ENCODE measurements at regions not wholly inside any gene's neighbourhood (a gene's known extent, or its start where the extent isn't known, plus 50 kb on each side); places are given as distances from the start of the nearest gene placed in this dataset.
A peak's percentile ranks its signal among the peaks of the same experiment; 100 is the strongest.

DNA sequence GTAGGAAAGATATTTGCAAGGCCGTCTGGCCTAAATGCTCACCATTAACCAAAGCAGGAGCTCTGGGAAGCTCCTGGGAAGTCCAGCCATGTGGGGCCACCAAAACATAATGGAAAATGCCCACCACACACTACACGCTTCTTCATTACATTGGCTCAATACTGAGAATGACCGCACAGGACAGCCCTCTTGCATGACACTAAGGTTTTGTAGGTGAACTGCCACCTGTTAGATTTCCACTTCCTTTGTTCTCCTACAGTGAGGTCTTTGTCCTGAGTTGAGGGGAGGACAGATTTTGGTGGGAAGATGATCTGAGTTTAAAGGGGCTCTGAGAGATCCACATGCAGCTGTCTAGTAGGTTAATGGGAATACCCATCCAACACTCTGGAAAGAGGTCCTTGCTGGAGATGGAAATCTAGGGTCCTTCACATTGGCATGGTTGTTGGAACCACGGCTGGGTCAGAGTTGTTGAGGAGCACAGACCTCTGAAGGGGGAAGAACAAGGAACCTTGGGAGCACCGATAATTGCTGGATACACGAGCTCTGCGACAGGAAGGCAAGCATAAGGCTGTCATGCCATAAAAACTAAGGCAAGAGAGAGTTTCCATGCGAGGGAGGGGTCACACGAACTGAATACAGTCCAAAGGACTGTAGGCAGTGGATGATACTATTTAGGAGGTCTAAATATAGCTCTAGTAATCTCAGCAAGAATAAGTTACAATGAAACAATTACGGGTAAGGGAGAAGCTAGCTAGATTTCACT lies 105.5 kb upstream of the IRF2BP2 start:
- Mint-ChIP-seq H3K4me3 (ENCODE audit: unreplicated experiment) (no peak overlapping the region), H3K36me3 (ENCODE audit: unreplicated experiment) (no peaks in the 10 kb centered on the region), H3K4me1 (ENCODE audit: low read depth, unreplicated experiment) (peaks cover 57% of the 10 kb centered on the region), H3K27me3 (ENCODE audit: unreplicated experiment) (peaks cover 10% of the 10 kb centered on the region), H3K9me3 (ENCODE audit: unreplicated experiment) (peaks cover 11% of the 10 kb centered on the region), H3K27ac (ENCODE audit: unreplicated experiment) (no peak overlapping the region)
- TF ChIP-seq, protein P1, sequence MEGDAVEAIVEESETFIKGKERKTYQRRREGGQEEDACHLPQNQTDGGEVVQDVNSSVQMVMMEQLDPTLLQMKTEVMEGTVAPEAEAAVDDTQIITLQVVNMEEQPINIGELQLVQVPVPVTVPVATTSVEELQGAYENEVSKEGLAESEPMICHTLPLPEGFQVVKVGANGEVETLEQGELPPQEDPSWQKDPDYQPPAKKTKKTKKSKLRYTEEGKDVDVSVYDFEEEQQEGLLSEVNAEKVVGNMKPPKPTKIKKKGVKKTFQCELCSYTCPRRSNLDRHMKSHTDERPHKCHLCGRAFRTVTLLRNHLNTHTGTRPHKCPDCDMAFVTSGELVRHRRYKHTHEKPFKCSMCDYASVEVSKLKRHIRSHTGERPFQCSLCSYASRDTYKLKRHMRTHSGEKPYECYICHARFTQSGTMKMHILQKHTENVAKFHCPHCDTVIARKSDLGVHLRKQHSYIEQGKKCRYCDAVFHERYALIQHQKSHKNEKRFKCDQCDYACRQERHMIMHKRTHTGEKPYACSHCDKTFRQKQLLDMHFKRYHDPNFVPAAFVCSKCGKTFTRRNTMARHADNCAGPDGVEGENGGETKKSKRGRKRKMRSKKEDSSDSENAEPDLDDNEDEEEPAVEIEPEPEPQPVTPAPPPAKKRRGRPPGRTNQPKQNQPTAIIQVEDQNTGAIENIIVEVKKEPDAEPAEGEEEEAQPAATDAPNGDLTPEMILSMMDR (IDR thresholded peaks at IDR 0.05; ENCODE audit: partially characterized antibody, unreplicated experiment) = no peak
- no peak for DNase-seq

DNA sequence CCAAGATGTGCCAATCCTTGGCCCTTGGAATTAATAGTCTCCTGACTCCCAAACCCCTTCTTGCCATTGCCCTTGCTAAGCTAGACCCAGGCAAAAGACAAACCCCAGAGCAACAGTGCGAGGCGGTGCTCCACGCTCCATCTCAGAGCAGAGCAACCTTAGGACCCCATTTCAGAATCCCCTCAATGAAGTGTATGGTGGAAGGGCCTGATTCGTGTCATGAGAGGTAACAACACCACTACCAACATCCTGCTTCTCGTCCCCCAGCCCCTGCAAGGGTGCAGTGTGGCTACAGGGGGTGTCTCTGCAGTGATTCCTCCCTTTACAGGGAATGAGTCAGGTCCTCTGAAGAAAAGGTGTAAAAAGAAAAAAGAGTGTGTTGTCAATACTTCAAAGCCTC lies 103.9 kb upstream of the IRF2BP2 start:
- peaks cover 3% of the 10 kb centered on the region for H3K36me3 Mint-ChIP-seq (ENCODE audit: unreplicated experiment)
- peaks cover 1% of the 10 kb centered on the region for H3K9me3 Mint-ChIP-seq (ENCODE audit: unreplicated experiment)
- H3K27me3 Mint-ChIP-seq (ENCODE audit: unreplicated experiment) = peaks cover 7% of the 10 kb centered on the region
- no peak for DNase-seq
- H3K27ac Mint-ChIP-seq (ENCODE audit: unreplicated experiment) = no peak overlapping the region
- TF ChIP-seq, protein P1 (IDR thresholded peaks at IDR 0.05; ENCODE audit: partially characterized antibody, unreplicated experiment) = no peak
- H3K4me1 Mint-ChIP-seq (ENCODE audit: low read depth, unreplicated experiment) = peaks cover 50% of the 10 kb centered on the region
- no peak overlapping the region for H3K4me3 Mint-ChIP-seq (ENCODE audit: unreplicated experiment)

DNA sequence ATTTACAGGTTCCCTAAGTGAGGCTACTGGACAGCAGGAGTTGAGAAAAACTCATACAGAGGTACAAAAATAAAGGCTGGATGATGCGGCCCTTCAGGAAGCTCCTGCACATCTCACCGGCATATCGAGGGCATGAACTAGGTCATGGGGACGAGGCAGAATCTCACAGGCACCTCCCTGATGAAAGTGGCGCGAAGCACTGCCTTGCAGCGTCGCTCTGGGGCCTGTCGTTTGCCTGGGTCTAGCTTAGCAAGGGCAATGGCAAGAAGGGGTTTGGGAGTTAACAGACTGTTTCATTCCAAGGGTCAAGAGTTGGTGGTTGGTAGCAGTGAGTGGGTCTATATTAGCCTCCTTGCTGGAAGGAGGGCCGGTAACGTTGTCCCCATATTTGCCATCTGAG lies 103.5 kb upstream of the IRF2BP2 start:
- peaks cover 48% of the 10 kb centered on the region for H3K4me1 Mint-ChIP-seq (ENCODE audit: low read depth, unreplicated experiment)
- peaks cover 7% of the 10 kb centered on the region for H3K27me3 Mint-ChIP-seq (ENCODE audit: unreplicated experiment)
- H3K36me3 Mint-ChIP-seq (ENCODE audit: unreplicated experiment) = peaks cover 7% of the 10 kb centered on the region
- TF ChIP-seq, protein P1 (IDR thresholded peaks at IDR 0.05; ENCODE audit: partially characterized antibody, unreplicated experiment) = no peak
- no peak for DNase-seq
- H3K9me3 Mint-ChIP-seq (ENCODE audit: unreplicated experiment) = no peaks in the 10 kb centered on the region
- H3K27ac Mint-ChIP-seq (ENCODE audit: unreplicated experiment) = no peak overlapping the region
- no peak overlapping the region for H3K4me3 Mint-ChIP-seq (ENCODE audit: unreplicated experiment)

DNA sequence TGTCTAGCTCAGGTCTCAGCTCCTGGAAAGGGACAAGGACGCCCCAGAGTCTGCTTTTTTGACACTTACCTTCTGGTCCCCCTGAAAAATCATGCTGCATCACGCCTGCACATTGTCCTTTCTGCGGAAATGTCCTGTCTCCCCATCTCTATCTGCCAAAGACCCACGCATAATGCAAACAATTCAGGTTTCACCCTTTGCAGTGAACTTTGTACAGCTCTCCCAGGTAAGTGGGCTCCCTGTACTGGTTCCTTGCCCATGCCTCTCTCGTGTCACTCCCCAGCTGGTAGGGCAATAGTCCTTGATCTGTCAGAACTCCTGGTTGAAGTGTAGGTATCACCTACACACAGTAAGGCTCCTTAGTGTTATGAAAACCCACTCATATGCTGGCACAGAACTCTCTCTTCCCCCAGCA lies 102.9 kb upstream of the IRF2BP2 start:
- no peak overlapping the region for H3K4me3 Mint-ChIP-seq (ENCODE audit: unreplicated experiment)
- peaks cover 7% of the 10 kb centered on the region for H3K36me3 Mint-ChIP-seq (ENCODE audit: unreplicated experiment)
- TF ChIP-seq, protein P1 (IDR thresholded peaks at IDR 0.05; ENCODE audit: partially characterized antibody, unreplicated experiment) = no peak
- peaks cover 43% of the 10 kb centered on the region for H3K4me1 Mint-ChIP-seq (ENCODE audit: low read depth, unreplicated experiment)
- DNase-seq = no peak
- no peaks in the 10 kb centered on the region for H3K9me3 Mint-ChIP-seq (ENCODE audit: unreplicated experiment)
- H3K27ac Mint-ChIP-seq (ENCODE audit: unreplicated experiment) = no peak overlapping the region
- peaks cover 5% of the 10 kb centered on the region for H3K27me3 Mint-ChIP-seq (ENCODE audit: unreplicated experiment)

DNA sequence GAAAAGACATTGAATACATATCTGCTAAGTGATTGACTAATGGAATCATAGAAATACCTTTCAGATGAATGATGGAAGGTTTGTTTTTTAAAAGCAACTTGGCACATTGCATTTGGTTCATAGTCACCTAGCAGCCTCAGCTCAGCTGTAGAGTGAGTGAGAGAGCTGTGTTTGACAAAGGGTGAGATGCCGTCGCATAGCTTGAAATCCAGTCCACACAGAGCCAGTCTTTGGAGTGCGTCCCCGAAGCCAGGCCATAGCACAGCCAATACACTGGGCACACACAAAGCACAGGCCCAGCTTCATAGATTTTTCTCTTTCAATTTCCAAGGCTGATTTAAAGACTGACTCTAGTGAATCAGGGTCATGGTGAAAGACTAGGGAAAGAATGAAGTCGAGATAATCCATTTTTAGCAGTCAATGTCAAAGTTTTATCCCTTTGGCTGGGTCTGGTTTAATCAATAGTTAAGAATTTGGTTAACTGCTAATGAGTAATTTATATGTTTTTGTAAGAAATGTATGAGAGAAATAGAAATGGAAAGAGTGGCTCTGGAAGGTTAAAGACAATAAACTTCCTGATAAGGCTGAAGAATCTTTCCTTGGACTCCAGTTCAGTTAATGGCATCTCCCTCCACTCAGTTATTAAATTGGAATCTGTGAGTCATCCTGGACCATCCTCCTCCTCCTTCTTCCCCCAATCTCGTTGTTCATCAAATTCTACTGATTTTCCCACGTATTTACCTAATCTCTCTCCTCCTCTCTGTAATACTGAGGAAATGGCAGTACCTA lies 101.2 kb upstream of the IRF2BP2 start:
- peaks cover 7% of the 10 kb centered on the region for H3K36me3 Mint-ChIP-seq (ENCODE audit: unreplicated experiment)
- H3K27ac Mint-ChIP-seq (ENCODE audit: unreplicated experiment) = no peak overlapping the region
- H3K27me3 Mint-ChIP-seq (ENCODE audit: unreplicated experiment) = peaks cover 5% of the 10 kb centered on the region
- no peaks in the 10 kb centered on the region for H3K9me3 Mint-ChIP-seq (ENCODE audit: unreplicated experiment)
- peaks cover 28% of the 10 kb centered on the region for H3K4me1 Mint-ChIP-seq (ENCODE audit: low read depth, unreplicated experiment)
- TF ChIP-seq, protein P1 (IDR thresholded peaks at IDR 0.05; ENCODE audit: partially characterized antibody, unreplicated experiment) = no peak
- peak overlapping the region; percentile 49 for H3K4me3 Mint-ChIP-seq (ENCODE audit: unreplicated experiment)
- no peak for DNase-seq
